ENCODE measurements at regions not wholly inside any gene's neighbourhood (a gene's known extent, or its start where the extent isn't known, plus 50 kb on each side); places are given as distances from the start of the nearest gene placed in this dataset.
"Not testable (repeated sequence)": the region's sequence is repeated elsewhere in the genome, so short reads cannot be mapped to it uniquely, and the experiment has no call there.

DNA sequence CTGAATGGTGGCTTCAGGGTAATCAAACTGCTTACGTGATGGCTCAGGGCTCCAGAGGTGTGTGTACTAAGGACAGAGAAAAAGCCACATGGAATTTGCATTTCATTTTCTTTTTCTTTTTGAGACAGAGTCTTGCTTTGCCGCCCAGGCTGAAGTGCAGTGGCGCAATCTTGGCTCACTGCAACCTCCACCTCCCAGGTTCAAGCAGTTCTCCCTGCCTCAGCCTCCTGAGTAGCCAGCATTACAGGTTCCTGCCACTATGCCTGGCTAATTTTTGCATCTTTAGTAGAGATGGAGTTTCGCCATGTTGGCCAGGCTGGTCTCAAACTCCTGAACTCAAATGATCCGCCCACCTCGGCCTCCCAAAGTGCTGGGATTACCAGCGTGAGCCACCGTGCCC, 103.7 kb upstream of the CLINT1 start:
- not testable (repeated sequence) for DNase-seq

DNA sequence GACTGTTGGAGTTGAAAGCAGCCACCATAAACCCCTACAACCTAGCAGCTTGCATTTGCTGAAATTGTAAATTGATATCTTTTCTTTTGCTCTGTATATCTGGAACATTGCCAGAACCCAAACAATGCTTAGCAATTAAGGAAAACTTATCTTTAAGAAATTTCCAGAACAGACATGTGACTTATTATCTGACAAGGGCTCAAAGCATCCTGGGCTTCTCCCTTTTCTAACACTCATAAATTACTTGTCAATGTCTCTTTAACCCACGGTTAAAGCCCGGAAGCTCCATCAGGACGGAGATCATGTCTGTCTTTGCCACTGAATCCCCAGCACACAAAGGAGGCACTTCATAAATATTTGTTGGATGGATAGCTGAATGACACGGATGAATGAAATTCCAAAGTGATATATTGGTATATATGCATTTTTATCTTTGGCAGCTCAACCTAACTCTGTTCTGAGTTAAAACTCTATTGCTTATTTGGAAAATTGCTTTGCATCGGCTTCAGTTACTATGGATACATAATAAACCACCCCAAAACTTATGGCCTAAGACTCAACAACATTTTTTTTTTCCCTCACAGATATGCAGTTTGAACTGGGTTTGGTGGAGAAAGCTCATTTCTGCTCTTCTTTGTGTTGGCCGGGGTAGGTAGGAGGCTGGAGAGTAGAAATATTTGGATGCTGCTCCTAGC, 103.1 kb upstream of the CLINT1 start:
- DNase-seq = peak; percentile 42

DNA sequence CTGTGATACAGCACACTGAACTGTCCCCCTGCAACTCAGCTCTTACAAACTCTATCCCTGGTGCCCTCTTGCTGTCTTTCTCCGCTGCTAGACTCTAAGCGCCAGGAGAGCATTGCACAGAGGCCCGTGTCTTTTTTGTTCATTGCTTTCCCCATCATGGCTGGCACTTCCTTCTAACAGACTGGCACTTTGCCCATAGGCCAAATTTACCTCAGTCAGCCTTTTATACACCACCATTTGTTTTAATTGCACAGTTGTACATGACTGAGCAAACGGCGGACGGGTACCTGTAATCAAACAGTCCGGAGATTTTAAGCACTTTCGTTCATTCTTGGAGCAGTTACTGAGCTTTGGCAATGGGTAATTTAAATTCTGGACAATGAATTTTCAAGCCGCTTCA, 102.2 kb upstream of the CLINT1 start:
- DNase-seq = no peak

DNA sequence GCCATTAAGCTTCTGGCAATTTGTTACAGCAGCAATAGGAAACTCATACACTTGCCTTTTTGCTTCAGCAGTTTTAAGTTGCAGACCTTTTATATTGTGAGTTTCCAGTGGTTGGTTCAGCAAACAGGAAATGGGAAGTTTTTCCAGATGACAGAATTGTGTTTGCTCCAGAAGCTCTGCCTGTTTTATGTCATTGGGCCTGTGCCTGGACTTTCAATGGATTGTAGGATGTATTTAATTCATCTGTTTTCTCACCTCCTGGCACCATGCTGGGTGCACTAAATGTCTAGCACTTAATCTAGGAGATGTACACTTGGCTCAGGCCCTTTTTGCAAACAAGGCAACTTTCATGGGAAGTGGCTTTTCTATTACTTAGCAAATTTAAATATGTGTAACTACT, 100.4 kb upstream of the CLINT1 start:
- no peak for DNase-seq

DNA sequence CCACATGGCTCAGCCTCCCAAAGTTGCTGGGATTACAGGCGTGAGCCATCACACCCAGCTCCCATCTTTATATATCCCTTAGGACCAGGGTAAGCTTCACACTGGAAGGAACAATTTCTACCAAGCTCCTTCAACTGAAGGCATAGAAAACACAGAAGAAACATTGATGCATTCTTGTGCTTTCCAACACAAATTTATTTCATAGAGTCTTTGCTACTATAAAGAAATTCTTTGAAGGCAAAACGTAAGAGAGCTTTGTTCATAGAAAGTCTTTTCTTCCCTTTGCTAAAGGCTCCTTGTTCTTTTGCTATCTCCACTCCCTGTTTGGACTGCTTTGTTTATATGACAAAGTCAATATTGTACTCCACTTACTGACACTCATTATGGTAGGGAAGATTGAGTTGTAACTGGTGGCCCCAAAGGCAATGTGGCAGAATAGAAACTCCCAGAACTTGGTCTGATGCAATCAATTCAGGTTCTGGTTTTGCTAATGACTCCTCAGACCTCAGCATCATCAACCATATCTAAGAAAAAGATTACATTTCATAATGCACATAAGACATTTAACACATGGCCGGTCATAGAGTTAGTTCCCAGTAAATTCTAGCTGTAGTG, 97.4 kb upstream of the CLINT1 start:
- no peak for DNase-seq

DNA sequence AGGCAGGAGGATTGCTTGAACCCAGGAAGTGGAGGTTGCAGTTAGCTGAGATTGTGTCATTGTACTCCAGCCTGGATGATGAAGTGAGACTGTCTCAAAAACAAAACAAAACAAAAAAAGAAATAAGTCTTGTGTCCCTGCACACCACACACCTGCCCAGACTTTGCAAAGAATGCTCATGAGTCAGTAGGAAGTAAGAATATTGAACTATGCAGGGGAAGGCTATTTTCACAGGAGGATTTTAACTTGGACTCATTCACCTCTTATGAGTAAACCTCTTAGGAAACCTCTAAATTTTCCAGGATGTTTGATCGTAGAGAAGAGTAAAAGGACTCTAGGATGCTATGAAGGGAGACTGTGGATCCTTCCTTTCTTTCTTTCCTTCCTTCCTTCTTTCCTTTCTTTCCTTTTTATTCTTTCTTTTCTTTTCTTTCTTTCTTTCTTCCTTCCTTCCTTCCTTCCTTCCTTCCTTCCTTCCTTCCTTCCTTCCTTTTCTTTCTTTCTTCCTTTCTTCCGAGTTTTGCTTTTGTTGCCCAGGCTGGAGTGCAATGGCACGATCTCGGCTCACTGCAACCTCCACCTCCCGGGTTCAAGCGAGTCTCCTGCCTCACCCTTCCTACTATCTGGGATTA, 96.7 kb upstream of the CLINT1 start:
- DNase-seq = no peak

DNA sequence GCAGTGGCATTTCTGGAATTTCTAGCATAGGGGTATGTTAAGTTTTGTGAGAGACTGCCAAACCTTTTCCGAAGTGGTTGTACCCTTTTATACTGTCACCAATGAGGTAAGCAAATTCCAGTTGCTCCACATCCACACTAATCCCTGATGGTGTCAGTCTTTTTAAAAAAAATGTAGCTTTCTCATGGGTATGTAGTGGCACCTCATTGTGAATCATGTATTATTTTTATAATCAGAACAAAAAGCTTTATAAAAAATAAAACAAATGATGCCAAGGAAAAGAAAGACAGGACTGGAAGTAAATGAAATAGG, 93.4 kb upstream of the CLINT1 start:
- peak; percentile 65 for DNase-seq

DNA sequence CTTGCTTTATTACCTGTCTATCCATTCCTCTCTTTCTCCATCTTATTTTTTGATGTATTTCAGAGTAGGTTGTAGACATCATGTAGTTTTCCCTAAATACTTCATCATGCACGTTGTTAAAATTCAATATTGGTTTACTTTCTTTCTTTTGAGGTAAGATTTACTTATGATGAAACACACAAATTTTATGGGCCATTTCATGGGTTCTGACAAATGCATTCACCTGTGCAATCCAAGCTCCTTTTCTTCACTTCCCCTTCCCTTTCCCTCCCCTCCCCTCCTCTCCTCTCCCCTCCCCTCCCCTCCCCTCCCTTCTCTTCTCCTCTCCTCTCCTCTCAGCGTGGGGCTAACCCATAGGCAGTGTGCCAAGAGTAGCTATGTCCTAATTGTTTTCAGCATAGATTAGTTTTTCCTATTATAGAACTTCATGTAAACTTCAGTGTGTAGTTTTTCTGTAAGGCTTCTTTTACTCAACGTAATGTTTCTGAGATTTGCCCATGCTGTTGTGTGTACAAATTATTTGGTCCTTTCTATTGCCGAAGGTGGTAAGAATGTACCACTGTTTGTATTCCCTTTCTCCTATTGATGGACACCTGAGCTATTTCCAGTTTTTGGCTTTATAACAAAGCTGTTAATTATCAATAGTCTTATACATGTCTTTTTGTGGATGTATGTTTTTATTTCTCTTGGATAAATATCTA, 92.9 kb upstream of the CLINT1 start:
- DNase-seq = peak; percentile 23

DNA sequence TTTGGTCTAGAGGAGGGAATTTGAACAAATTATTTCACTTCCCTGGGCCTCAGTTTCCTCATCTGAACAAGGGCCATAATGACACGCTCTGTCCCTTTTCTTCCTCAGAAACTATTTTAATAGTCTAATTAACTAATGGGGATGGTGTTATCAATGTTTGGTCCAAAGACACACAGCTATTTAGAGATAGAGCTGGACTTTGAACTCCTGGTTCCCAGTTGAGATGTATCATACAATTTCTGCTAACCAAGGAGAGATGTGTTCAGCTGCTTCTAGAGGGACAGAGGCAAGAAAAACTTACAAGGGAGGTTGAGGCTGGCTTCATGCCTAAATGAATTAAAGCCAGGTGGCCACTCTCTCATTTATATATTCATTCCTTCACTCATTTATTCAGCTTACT, 90.6 kb upstream of the CLINT1 start:
- no peak for DNase-seq

DNA sequence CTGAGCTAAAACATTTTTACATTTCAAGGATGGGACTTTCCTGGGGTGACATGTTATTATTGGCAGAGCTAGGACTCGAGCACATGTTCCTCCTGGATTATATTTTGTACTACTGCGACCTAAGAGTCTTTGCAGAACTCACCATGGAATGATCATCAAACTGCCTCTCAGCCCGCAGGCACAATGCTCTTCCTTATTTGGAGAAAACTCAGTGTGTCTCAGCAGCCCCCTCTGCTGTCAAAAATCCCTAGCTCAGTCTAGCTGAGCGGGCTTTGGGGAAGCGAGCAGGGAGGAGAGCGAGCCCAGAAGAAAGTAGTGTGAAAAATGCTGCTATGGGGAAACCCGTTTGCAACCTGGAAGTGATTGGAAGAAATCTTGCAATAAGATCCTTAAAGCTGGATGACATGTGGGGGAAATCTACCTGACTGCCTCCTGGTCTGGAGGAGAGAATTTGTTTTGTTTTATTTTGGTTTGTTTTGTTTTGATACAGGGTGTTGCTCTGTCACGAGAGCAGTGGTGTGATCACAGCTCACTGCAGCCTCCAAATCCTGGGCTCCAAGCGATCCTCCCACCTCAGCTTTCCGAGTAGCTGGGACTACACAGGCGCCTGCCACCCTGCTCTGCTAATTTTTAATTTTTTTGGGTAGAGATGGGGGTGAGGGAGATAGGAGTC, 89.9 kb upstream of the CLINT1 start:
- peak; percentile 98 for DNase-seq

DNA sequence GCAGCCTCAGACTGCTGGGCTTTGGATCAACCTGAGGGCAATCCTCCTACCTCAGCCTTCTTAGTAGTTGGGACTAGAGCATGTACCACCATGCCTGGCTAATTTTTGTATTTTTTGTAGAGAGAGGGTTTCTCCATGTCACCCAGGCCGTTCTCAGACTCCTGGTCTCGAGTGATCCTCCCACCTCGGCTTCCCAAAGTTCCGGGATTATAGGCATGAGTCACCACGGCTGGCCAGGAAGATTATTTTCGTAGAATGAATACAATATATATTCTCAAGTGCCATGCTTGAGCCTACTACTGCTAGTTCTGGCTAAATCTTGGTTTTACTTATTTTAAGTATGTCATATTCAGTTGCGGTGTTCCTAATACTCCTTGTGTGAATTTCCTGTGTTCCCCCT, 88.2 kb upstream of the CLINT1 start:
- DNase-seq = no peak

DNA sequence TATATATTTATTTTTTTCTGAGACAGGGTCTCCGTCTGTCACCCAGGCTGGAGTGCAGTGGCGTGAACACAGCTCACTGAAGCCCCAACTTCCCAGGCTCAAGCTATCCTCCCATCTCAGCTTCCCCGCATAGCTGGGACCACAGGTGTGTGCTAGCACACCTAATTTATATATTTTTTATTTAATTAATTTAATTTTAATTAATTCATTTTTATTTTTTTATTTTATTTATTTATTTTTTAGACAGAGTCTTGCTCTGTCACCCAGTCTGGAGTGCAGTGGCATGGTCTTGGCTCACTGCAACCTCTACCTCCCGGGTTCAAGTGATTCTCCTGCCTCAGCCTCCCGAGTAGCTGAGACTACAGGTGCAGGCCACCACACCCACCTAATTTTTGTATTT, 86.9 kb upstream of the CLINT1 start:
- DNase-seq = not testable (repeated sequence)

DNA sequence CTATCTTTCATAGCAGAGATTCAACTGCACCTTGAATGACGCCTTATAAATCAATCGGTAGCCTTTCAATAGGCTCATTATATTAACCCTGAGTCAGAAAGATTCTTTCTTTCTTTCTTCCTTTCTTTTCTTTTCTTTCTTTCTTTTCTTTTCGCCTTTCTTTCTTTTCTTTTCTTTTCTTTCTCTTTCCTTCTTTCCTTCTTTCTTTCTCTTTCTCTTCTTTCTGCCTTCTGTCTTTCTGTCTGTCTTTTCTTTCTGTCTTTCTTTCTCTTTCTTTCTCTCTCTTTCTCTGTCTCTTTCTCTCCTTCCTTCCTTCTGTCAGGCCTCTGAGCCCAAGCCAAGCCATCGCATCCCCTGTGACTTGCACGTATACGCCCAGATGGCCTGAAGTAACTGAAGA, 86.0 kb upstream of the CLINT1 start:
- no peak for DNase-seq

DNA sequence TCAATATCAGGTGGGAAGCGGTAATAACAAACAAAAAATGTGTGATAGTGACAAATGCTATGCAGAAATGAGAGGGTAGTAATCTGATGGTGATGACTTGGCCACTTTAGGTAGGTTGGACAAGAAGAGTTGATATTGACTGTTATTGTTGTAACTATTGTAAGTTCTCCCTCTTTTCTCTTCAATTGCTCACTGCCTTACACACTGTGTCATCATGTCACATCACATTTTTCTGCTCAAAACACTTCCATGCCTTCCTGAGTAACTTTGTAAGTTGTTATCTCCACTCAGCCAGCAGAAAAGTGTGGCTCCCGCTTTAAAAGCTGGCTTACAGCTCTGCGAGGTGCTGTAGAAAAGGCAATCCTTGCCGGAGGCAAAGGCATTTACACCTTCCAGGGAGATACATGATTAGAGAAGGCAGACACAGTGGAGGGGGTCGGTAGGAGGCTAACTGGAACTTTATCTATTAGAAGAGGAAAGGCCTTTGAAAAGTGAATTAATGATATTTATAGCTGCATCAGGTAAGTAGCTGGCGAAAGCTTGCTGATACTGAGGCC, 85.2 kb upstream of the CLINT1 start:
- DNase-seq = peak; percentile 8

DNA sequence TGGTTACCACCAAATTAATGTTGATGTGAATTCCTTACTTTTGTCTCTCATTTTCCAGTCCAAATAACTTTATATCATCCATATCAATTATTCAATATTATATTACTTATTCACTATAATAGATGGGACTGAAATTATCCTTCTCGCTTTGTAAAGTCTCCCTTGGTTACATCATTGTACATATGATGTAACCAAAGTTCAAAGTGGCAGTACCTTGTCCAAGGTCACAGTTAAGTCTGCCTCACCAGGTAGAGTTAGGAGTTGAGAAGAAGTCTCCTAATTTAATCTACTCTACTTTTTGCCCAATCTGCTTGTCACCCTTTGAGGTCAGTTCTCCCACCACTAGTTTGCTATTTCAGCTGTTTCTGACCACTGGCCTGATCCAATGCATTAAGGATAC, 83.7 kb upstream of the CLINT1 start:
- no peak for DNase-seq

DNA sequence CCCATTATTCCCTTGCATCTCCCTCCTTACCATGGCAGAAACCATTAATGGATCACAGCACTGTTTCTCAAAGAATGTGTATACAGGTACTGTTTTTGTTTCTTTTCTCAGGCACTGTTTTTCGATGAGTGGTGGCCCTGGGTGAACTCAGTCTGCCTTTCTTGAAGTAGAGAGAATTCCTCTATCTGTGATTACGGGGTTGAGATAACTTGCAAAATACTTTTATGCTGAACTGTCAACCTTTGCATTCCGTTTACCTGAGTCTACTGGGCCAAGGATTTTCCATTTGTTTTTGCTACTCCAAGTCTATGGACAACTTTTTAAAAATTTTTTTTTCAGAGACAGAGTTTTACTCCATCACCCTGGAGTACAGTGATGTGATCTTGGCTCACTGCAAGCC, 82.7 kb upstream of the CLINT1 start:
- no peak for DNase-seq

DNA sequence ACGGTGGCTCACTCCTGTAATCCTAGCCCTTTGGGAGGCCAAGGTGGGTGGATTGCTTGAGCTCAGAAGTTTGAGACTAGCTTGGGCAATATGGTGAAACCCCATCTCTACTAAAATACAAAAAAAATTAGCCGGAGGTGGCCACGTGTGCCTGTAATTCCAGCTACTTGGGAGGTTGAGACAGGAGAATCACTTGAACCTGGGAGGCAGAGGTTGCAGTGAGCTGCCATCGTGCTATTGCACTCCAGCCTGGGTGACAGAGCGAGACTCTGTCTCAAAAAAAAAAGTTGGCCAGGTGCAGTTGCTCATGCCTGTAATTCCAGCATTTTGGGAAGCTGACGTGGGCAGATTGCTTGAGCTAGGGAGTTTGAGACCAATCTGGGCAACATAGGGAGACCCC, 79.2 kb upstream of the CLINT1 start:
- DNase-seq = not testable (repeated sequence)

DNA sequence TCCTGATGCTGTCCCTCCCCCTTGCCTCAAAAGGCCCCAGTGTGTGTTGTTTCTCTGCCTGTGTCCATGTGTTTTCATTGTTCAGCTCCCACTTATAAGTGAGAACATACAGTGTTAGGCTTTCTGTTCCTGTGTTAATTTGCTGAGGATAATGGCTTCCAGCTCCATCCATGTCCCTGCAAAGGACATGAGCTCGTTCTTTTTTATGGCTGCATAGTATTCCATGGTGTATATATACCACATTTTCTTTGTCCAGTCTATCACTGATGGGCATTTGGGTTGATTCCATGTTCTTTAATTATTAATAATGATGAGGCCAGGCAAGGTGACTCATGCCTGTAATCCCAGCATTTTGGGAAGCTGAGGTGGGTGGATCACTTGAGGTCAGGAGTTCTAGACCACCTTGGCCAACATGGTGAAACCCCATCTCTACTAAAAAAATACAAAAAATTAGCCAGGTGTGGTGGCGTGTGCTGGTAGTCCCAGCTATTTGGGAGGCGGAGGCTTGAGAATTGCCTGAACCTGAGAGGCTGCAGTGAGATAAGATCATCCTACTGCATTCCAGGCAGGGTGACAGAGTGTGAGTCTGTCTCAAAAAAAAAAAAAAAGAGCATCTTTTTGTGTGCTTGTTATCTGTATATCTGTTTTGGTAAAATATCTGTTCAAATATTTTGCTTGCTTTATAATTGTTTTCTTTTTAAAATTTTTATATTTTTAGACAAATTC, 78.0 kb upstream of the CLINT1 start:
- DNase-seq = not testable (repeated sequence)

DNA sequence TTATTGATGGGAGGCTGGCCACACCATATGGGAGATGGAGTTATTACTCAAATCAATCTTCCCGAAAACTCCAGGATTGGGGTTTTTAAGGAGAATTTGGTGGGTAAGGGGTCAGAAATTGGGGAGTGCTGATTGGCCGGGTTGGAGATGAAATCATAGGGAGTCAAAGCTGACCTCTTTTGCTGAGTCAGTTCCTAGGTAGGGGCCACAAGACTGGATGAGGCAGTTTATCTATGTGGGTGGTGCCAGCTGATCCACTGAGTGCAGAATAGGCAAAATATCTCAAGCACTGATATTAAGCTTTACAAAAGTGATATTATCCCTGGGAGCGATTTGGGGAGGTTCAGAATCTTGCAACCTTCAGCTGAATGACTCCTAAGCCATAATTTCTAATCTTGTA, 75.7 kb upstream of the CLINT1 start:
- DNase-seq = no peak

DNA sequence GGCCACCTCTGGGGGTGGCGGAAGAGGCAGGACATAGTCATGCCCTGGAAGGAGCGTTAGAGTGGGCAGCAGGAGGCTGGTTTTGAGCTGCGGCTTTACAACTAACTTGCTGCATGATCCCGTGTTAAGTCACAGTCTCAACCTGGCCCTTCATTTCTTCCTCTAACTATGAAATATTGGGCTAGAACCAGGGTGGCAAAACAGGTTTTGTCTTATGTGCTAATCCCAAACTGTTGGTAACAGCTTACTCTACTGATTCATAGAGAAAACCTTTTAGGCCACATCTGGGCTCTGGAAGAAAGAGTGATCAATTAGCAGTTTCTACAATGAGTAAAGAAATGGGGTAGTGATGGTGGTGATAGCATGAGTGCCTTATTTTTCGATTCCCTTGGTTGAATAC, 74.1 kb upstream of the CLINT1 start:
- no peak for DNase-seq

DNA sequence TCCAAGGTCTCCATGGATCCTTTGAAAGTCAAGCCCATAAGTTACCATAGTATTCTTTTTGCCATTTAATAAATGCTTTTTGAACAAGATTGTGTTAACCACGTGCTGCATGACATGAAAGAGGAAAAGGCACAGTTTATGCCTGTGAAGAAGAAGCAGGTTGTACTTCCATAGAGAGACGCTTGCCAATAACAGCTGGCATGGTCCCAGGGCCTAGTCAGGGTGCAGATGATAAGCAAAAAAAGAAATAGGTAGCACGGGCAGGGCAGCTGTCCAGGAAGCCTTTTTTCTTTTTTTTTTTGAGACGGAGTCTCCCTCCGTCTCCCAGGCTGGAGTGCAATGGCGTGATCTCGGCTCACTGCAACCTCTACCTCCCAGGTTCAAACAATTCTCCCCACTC, 71.8 kb upstream of the CLINT1 start:
- DNase-seq = no peak

DNA sequence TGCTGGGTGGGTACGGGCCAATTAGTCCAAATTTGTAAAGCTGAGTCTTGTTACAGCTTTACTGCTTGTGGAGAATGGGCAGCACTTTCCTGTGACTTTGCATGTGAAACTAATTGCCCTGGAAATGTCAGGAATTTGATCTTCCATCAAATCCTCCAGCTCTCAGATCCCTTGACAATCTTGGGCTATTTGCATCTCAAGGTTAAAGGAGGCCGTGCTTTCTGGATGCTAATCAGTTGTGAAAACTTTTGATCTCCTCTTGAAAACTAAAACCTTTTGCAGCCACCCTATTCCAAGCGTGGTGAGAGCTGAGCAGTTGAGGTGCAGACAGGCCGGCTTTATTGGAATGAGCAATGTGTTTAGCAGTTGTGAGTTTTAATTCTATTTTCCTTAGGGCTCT, 68.0 kb upstream of the CLINT1 start:
- DNase-seq = peak; percentile 16
